GM18870 (cell line): ENCODE measurements at regions not wholly inside any gene's neighbourhood (a gene's known extent, or its start where the extent isn't known, plus 50 kb on each side); places are given as distances from the start of the nearest gene placed in this dataset.
"Not testable (repeated sequence)": the region's sequence is repeated elsewhere in the genome, so short reads cannot be mapped to it uniquely, and the experiment has no call there.

Experiments
- ATAC-seq: cut with Tn5 transposase; IDR thresholded peaks from one replicate; pipeline ENCODE4 v1.9.1; 2021; ENCODE audit warnings: moderate library complexity; ENCODE audit not compliant: unreplicated experiment

DNA sequence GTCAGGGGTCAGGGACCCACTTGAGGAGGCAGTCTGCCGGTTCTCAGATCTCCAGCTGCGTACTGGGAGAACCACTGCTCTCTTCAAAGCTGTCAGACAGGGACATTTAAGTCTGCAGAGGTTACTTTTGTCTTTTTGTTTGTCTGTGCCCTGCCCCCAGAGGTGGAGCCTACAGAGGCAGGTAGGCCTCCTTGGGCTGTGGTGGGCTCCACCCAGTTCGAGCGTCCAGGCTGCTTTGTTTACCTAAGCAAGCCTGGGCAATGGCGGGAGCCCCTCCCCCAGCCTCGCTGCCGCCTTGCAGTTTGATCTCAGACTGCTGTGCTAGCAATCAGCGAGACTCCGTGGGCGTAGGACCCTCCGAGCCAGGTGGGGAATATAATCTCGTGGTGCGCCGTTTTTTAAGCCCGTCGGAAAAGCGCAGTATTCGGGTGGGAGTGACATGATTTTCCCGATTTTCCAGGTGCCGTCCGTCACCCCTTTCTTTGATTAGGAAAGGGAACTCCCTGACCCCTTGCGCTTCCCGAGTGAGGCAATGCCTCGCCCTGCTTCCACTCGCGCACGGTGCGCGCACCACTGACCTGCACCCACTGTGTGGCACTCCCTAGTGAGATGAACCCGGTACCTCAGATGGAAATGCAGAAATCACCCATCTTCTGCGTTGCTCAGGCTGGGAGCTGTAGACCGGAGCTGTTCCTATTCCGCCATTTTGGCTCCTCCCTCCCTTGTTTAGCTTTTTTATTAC is 268.6 kb upstream of the SATB1 start:
- ATAC-seq: not testable (repeated sequence)

DNA sequence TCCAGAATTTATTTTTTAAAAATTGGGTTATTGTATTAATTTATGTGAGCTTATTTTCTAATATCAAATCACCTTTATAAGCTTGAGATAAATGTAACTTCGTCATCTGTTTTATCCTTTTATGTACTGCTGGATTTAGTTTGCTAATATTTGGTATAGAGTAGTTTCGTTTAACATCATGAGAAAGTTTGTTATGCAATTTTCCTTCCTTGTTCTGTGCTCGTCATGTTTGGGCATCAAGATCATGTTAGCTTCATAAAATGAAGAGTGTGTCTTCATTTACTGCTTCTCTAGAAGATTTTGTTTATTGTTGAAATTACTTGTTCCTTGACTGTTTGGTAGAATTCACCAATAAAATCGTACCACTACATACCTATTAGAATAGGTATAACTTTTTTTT is 262.1 kb upstream of the SATB1 start:
- ATAC-seq: no peak

DNA sequence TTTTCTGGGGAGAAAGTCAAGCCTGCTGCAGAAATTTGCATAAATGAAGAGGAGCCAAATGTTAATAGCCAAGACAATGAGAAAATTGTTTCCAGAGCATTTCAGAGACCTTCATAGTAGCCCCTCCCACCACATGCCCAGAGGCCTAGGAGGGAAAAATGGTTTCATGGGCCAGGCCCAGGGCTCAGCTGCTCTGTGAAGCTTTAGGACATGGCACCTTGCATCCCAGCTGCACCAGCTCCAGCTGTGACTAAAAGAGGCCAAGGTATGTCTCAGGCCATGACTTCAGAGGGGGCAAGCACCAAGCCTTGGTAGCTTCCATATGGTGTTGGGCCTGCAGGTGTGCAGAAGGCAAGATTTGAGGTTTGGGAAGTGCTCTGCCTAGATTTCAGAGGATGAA is 258.8 kb upstream of the SATB1 start:
- ATAC-seq: no peak

DNA sequence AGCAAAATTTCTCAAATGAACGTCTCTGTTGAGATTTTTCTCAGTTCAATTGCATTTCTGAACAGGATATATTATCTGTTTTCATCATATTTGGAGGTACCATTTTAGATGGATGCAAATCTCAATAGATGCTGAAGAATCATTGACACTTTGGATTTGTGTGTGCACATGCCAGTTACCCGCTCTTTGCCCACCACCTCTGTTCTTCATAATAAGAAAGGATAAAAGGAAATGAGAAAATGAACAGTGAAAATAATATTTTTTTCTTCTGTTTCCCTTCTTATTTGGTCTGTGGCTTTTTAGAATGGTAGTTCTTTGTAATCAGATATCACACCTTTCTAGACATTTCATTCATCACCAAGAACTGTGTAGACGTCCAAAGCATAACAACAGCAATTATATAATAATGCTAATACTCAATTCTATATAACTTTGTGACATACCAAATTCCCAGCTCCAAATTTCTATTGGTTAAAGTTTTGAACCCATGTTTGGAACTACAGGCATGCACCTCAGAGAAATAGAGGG is 256.7 kb upstream of the SATB1 start:
- ATAC-seq: no peak

DNA sequence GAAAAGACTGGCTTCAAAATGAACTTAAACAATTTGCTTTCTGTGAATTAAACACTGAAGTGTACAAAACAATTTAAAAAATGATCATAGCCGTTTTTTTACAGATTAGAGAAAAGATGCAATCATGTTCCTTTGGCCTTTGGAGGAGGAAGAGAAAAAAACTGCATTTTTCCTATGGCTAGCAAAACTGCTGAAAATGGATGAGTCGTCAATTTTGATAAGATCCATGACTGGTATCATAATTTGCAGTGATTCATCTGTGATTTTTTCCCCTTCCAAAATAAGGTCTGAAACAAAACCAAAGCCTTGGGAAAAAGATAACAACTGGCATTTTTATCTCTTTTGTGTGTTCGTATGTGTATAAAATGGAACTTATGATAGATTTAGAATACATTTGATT is 255.6 kb upstream of the SATB1 start:
- no peak for ATAC-seq

DNA sequence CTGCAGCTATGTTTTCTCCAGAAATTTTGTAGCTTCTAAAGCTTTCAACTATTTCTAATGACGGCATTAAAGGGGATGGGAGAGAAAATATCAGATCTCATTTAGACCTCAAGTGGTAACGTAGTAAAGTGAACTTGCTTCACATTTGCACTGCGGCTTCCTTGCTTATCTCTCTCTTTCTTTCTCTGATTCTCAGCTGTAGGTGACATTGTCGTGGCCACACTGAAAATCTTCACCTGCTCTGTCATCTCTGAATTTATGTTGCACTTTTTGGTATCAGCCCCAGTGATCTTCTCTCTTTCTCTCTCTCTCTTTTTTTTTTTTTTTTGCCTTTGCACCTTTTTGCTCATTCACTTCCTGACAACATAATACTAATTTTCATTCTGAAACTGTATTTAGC is 254.1 kb upstream of the SATB1 start:
- no peak for ATAC-seq

DNA sequence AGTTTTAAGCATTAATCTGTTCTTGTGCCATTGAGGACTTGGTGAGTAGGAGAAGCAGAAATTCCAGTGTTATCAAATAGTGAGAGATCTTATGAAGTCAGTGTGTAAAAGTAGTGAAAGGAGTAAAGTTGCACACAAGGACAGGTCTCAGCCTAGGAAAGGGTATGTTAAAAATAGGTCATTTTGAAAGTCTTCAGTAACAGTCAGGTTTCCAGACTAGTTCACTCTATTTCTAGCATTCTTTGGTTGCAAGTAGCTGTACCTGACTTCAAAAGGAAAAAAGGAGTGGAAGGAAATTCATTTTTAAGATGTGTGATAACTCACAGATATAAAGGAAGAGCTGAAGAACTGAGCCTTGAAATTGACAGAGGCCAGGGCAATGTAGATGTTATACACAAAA is 250.1 kb upstream of the SATB1 start:
- ATAC-seq: no peak

DNA sequence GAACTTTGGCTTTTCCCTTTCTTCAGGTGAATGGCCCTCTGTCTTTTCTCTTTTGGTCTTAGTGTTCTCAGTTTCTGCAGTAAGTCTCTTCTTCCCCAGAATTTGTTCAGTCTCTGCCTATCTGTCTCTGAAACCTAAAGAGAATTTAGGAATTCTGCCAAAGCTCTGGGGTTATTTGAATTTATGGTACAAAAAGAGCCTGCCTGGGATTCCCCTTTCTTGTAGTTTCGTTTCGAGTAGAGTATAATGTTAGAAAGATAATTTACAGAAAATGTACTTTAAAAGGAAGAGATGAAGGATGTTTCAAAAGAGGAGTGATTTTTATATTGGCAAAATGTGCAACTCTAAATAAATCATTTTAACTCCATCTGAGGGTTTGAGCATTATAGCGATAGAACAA is 247.4 kb upstream of the SATB1 start:
- ATAC-seq: peak; percentile 49

DNA sequence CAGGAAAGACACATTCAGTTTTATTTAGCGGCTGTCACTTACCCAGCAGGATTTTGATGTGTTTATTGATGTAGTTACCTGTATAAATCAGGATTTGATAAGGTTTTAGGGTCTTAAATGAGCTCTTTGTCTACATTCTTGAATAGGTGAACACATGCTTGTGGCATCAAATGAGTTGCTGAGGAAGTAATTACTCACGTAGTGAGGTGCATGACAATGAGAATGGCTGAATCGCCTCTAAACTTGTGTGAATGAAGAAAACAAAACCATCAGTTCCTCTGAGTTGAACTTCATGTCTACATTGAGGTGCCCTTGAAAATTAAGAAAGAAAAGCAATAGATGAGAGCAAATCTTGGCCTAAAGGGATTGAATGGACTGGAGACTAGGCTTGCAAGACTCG is 245.6 kb upstream of the SATB1 start:
- no peak for ATAC-seq

DNA sequence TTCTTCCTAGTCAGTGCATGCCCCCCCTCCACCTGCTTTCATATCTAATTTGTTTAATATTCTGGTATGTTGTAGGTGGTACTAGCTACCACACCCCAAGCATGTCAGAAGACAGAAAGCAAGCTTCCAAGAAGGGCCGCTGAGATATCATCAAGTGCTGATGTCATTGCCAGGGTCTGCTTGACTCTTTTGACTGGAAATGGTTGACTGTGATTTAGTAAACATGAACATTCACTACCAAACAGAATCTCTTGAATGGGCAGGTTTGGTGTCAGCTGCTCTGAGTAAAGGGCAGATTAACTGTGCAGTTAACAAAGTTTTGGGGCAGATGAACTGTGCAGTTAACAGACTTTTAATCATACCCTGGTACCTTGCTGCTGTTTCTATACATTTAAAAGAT is 244.2 kb upstream of the SATB1 start:
- no peak for ATAC-seq

DNA sequence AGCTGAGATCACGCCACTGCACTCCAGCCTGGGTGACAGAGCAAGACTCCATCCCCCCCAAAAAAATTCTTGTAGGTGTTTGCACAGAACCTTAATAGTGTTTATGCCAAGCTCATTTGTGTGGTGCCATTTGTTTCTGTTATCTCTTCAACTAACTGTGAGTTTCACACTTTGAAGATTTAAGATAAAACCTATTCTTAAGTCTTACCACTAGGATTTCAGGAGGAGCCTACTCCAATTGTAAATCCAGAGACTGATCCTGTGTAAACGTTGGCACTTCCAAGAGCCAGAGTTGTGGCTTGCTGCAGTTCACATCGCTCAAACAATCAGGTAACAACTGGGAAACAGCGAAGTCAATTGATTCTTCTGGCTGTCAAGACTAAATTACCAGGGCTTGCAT is 242.4 kb upstream of the SATB1 start:
- no peak for ATAC-seq

DNA sequence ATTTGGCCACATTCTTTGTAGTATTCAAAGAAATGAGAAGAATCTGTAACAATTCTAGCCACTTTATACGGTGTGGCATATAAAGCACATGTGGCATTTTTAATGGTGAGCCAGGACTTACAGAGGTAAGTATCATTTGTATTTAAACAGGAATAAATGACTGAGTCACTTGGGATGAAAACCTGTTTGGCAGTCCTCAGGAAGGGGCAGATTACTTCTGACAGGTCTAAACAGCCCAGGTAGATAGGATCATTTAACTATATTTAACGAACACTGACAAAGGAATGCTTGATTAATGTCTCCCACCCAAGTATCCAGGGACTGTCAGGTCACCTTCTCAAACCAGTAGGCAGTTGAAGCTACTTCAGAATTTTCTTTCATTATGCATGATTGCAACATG is 241.5 kb upstream of the SATB1 start:
- no peak for ATAC-seq

DNA sequence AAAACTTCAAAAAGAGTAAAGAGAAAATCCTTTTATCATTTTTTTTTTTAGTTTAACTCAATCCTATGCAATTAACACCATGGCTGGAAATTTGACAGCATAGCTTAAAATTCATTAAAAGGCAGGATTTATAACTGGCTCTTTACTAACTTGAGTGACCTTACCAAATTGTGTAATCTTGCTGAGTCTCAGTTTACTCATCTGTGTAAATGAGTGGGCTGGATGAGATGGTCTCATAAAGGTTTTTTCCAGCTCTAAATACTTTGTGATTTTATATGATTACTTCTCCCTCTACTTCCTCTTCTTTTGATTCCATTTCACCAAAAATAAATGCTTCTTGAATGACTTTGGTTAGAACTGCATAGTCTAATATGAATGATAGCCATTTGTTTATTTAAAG is 234.9 kb upstream of the SATB1 start:
- no peak for ATAC-seq

DNA sequence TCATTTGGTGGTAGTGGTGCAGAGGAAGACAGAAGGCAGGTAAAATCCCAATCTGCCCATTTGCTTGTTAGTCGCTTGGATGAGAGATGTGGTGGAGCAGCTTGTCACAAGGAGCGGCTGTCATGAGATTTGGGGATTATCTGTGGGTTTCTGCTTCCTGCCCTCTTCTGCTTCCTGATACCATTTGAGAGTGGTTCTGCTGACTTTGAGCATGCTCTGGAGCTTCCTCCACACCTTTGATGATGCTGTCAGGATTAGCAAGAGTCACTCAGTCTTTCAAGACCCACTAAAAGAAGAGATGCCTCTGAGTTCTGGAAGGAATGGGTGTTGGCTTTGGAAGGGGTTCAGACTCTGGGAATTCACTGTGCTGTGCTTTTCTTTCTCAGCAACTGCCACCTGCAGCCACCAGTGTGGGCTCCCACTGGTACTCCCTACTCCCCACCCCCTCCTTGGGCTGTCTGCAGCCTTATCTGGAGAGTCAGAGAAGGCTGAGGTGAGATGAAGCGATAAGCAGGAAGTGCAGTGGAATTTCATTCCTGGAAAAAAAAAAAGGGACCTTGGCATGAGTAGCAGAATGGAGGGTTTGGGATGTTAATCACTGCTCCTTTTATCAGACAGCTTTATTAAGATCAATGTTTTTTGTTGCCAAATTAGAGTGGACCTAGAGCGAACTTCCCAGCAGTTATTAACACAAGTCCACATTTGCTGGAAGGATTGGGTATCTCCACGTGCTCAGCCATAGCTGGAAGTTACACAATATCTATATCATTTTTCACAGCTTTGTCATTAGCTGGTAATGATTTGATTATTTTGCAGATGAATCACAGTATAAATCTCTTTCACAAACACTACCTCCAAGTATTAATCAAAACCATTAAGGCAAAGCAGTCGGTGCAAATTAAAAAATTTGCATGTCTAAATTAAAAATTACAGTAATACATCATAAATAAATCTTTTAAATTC is 233.0 kb upstream of the SATB1 start:
- no peak for ATAC-seq

DNA sequence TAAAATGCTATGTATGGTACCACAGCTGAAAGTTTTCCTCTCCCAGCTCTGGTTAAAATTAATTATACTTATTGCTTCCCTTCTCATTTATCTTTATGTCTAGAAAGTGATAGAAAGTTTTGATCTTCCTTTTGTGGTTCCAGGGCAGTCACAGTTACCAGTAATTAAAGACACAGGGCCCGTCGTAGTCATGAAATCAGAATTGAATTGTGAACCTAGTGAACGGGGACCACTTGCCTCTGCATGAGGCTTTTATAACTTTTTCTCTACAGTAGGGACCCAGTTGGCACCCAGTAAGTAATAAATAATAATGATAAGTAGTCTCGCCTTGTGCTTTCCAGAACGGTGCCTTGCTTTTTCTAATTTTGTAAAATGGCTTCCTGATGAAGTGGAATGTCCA is 231.7 kb upstream of the SATB1 start:
- no peak for ATAC-seq

DNA sequence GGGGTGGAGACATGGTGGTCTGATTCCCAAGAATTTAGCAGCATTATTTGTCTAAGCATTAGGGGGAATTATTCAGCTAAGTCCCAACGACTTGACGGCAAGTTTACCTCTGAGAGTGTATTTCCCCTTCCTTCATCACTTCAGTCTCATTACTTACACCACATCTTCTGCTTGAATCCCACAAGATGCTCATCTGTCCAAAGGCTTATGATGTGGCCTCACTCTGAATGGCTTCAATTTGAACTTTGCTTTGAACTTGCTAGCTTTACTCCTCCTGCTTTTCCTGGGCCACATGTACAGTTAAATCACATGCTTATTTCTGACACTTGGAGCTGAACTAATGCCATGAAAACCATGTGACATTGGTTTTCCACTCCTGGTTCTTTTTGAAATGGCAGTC is 231.3 kb upstream of the SATB1 start:
- no peak for ATAC-seq

DNA sequence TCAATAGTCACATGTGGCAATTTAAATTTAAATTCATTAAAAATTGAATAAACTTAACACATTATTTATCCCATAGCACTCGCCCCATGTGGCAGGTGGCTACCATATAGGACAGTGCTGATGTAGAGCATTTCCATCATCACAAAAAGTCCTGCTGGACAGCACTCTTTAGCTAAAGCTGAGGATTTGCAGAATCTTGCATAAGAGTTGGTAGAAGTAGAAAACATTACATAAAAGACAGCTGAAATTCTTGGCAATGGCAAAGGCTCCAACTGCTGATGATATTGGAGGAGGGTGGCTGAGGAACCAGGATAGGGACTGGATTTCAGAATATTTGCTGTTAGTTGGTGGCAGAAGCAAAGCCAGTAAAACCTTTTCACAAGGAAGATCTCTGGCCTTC is 230.7 kb upstream of the SATB1 start:
- ATAC-seq: no peak

DNA sequence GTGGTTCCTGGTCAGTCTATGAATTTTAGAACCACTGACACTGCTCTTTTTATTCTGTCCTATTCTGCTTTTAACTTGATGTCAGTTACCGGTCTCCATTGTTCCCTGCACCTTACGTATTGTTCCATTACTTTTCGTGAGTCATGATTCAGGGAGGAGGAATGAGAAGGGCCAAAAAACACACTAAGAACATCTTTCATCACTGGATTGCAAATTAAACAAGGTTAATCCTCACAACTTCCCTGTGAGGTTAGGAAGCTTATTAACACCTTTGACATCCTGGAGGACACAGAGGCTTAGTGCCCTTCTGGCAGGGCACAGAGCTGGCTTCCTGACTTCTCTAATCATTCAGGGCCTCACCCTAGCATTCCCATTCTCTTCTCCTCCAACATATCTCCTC is 227.6 kb upstream of the SATB1 start:
- ATAC-seq: no peak

DNA sequence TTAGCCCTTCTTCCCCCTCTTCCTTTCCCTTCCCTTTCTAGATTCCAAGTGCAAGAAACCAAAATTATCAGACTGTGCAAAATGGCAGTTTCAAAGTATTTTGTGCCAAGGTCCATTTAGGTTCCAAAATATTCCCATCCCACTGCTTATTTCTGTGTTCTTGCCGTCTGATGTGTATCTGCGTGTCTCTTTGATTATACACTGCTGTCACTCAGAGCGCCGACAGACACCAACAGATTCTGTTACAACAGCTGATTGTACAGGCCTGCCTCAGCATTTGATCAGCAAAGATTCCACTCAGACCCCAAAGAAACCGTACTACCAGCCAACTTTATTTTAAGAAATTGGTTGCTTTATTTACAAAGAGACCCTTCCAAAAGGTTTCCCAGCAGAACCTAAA is 225.6 kb upstream of the SATB1 start:
- no peak for ATAC-seq

DNA sequence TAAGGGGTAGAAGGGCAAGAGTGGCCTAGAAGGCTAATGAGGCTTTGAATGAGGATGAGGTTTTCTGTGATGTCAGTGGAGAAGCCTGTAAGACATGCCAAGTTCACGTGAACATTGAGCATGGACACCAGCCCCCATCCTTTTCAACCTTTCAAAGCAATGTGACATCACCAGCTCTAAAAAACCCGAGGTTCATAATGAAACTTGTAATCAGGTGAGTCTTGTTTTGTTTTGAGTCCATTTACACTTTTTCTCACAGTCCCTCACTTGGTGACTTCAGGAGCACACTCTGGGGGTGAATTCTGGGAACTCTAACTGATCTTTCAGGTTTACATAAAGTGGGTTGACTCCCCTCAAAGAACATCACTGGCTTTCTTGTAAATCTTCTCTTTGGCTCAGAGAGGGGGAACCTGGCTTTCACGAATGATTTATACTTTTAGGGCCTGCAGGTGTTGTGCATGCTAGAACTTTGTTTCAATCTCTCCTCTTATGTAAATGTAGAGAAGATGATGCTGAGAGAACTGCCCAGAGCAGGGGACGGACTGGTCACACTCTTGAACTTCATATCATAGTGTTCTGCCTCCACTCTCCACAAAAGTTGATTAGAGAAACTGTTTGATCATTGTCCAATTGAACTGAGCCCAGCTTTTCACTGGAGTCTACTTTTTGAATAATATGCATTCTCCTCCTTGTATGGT is 224.7 kb upstream of the SATB1 start:
- ATAC-seq: peak; percentile 89

DNA sequence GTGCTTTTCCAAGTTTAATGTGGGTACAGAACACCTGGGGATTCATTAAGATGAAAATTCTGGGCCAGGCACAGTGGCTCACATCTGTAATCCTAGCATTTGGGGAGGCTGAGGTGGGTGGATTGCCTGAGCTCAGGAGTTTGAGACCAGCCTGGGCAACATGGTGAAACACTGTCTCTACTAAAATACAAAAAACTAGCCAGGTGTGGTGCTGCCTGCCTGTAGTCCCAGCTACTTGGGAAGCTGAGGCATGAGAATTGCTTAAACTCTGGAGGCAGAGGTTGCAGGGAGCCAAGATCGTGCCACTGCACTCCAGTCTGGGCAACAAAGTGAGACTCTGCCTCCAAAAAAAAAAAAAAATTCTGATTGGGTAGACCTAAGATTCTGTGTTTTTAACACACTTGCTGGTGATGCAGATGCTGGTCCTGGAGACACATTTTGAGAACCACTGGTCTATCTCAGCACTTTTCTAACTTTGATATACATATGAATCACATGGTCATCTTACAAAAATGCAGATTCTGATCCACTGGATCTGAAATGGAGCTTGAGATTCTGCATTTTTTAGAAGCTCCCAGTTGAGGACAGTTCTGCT is 223.8 kb upstream of the SATB1 start:
- no peak for ATAC-seq
